ENCODE measurements at regions not wholly inside any gene's neighbourhood (a gene's known extent, or its start where the extent isn't known, plus 50 kb on each side); places are given as distances from the start of the nearest gene placed in this dataset.

DNA sequence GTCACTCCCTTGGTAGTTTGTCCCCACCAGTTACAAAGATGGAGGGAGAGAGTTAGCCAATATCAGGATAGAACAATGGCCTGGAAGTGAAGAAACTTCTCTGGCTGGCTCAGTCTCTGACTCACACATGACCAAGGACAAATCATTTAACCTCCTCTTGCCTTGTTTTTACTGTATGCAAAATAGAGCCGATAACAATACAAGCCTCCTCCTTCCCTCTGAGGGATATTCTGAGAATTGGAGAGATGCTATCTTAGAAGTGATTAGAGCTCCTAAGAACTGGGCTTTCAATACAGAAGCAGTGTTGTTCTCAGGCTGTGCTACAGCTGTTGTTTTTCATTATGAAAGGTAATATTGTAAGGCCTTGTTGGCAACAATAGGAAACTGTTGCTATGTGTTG is 87.7 kb upstream of the EGR2 start:
- Histone ChIP-seq H3K4me3 (no peak overlapping the region), H3K27ac (no peak overlapping the region), H3K9me3 (no peaks in the 10 kb centered on the region), H3K27me3 (no peaks in the 10 kb centered on the region), H3K36me3 (no peaks in the 10 kb centered on the region), H3K4me1 (no peaks in the 10 kb centered on the region)
- intact Hi-C loops (cut with DNase I; ENCODE audit: low total_unique reads) = no loop called here
- TF ChIP-seq, protein P1, sequence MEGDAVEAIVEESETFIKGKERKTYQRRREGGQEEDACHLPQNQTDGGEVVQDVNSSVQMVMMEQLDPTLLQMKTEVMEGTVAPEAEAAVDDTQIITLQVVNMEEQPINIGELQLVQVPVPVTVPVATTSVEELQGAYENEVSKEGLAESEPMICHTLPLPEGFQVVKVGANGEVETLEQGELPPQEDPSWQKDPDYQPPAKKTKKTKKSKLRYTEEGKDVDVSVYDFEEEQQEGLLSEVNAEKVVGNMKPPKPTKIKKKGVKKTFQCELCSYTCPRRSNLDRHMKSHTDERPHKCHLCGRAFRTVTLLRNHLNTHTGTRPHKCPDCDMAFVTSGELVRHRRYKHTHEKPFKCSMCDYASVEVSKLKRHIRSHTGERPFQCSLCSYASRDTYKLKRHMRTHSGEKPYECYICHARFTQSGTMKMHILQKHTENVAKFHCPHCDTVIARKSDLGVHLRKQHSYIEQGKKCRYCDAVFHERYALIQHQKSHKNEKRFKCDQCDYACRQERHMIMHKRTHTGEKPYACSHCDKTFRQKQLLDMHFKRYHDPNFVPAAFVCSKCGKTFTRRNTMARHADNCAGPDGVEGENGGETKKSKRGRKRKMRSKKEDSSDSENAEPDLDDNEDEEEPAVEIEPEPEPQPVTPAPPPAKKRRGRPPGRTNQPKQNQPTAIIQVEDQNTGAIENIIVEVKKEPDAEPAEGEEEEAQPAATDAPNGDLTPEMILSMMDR (IDR thresholded peaks at IDR 0.05) = no peak
- no peak for DNase-seq

DNA sequence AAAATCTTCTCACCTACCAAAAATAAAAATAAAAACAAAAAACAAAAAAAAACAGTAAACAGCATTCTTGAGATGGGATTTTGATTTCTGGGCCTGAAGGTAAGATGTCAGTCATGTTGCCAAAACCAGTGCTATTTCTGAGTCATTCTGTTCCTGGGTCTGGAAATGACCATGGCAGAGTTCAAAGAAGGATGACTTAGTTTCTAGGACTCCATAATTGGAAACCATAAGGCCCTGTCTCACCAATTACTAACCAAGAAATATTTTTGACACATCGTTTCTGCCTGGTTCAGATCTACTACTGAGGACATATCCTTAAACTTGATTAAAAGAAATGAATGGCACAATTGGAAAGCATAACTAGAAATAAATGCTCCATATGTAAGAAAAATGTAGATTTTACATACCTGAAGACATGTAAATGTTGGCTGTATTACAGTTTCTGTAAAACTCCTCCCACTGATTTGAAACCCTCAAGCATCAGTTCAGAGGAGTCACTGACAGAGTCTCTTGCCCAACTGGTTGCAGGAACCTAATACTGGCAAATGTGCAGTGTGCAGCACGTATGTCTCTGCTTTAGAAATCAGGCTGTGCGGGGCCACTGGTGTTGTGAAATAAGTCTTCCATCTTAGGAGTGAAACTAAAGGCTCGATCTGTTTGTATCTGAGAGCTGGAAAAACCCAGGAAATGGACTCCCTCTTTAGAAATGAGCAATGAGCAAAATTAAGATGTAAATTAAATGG is 84.8 kb upstream of the EGR2 start:
- Histone ChIP-seq H3K27me3 (no peaks in the 10 kb centered on the region), H3K27ac (no peak overlapping the region), H3K36me3 (no peaks in the 10 kb centered on the region), H3K4me1 (no peaks in the 10 kb centered on the region), H3K4me3 (no peak overlapping the region), H3K9me3 (no peaks in the 10 kb centered on the region)
- intact Hi-C loops (cut with DNase I; ENCODE audit: low total_unique reads) = no loop called here
- no peak for DNase-seq
- TF ChIP-seq, protein P1 (IDR thresholded peaks at IDR 0.05) = no peak

DNA sequence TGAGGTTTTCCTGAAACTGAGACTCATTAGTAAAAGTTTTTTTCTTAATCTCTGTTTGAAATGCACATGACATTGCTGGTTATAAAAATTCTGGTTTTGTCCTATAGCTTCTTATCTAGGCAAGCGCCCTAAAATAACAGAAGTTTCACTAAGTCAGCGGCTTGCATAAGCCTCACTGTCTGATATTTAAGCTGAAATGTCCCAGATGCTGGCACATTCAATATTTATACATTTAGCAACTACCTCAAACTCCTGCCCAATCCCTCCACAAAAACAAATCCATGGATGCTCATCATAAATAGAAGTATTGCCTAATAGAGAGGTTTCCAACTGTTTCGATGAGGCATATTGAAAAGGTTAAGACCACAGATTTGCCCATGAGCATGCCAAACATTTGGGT is 83.1 kb upstream of the EGR2 start:
- intact Hi-C loops (cut with DNase I; ENCODE audit: low total_unique reads) = no loop called here
- H3K27ac ChIP-seq = no peak overlapping the region
- no peaks in the 10 kb centered on the region for H3K27me3 ChIP-seq
- TF ChIP-seq, protein P1 (IDR thresholded peaks at IDR 0.05) = no peak
- no peak for DNase-seq
- H3K9me3 ChIP-seq = no peaks in the 10 kb centered on the region
- no peak overlapping the region for H3K4me3 ChIP-seq
- H3K36me3 ChIP-seq = no peaks in the 10 kb centered on the region
- H3K4me1 ChIP-seq = no peaks in the 10 kb centered on the region

DNA sequence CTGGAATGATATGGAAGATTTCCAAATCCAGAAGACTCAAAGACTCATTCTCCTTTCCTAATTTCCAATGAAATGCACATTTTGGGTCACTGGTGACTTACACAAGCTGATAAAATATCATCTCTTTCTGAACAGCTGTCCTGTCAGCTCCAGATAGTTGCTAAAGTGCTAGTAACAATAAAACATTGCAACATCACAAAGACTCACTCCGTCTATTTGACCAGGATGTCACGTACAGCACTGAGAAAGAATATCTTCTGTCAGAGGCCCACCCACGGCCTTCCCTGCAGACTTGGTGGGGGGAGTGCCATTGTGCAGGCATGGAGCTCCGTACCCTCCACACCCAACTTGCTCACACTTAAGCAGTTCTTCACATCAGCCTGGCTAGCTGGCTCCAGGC is 78.9 kb upstream of the EGR2 start:
- H3K9me3 ChIP-seq = no peaks in the 10 kb centered on the region
- DNase-seq = no peak
- H3K4me1 ChIP-seq = no peaks in the 10 kb centered on the region
- no peak overlapping the region for H3K27ac ChIP-seq
- no peak overlapping the region for H3K4me3 ChIP-seq
- TF ChIP-seq, protein P1 (IDR thresholded peaks at IDR 0.05) = no peak
- H3K36me3 ChIP-seq = no peaks in the 10 kb centered on the region
- intact Hi-C loops (cut with DNase I; ENCODE audit: low total_unique reads) = no loop called here
- no peaks in the 10 kb centered on the region for H3K27me3 ChIP-seq

DNA sequence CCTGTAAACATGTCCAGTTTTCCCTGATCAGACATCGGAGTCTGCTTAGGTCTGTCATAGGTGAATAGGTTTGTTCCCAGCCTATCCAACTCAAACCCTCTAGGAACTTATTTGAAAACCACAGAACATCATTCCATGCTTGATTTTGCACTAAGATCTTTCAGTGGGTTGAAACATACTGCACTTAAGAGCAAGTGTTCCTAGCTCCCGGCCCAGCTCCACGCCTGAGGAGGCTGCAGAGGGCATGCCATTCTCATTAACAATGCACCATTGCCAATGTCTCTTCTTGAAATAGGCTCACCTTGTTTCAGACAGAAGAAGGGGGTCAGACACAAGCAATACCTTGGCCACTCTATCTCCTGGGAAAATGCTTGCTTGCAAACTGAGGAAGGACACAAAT is 78.0 kb upstream of the EGR2 start:
- no peak for DNase-seq
- Histone ChIP-seq H3K4me1 (no peaks in the 10 kb centered on the region), H3K36me3 (no peaks in the 10 kb centered on the region), H3K9me3 (no peaks in the 10 kb centered on the region), H3K27ac (no peak overlapping the region), H3K4me3 (no peak overlapping the region), H3K27me3 (no peaks in the 10 kb centered on the region)
- TF ChIP-seq, protein P1 (IDR thresholded peaks at IDR 0.05) = no peak
- intact Hi-C loops (cut with DNase I; ENCODE audit: low total_unique reads) = no loop called here

DNA sequence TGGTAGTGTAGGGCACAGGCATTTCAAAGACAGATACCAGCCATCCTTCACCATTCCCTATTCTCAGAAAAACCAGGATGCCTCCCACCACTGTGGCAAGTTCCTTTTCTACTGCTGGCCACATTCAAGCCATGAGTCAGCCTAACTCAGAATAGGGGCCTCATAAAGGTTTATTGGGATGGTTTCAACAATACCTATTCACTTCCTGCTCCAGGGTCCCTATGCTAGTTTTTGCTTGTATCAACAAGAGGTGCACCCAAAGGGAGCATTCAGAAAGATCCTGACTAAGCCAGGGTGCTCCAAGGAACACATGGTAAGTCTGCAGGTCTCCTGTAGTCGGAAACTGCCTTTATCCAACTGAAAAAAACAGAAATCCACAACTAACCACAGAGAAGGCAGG is 76.9 kb upstream of the EGR2 start:
- TF ChIP-seq, protein P1 (IDR thresholded peaks at IDR 0.05) = no peak
- Histone ChIP-seq H3K36me3 (no peaks in the 10 kb centered on the region), H3K9me3 (no peaks in the 10 kb centered on the region), H3K4me3 (no peak overlapping the region), H3K4me1 (no peaks in the 10 kb centered on the region), H3K27me3 (no peaks in the 10 kb centered on the region), H3K27ac (no peak overlapping the region)
- no peak for DNase-seq
- intact Hi-C loops (cut with DNase I; ENCODE audit: low total_unique reads) = no loop called here

Measured in tibial artery (tissue), 4 donors.